Upper lobe of right lung (tissue), 1 donor: ENCODE measurements at regions not wholly inside any gene's neighbourhood (a gene's known extent, or its start where the extent isn't known, plus 50 kb on each side); places are given as distances from the start of the nearest gene placed in this dataset.
"Not testable (repeated sequence)": the region's sequence is repeated elsewhere in the genome, so short reads cannot be mapped to it uniquely, and the experiment has no call there.

Experiments used
- ATAC-seq: fragments of 200-7000 bp; cut with Tn5 transposase; one replicate; pipeline ENCODE4 v1.9.1; 2020; ENCODE audit warnings: mild to moderate bottlenecking, moderate library complexity
- DNase-seq: peaks from one replicate; pipeline ENCODE4 v3.0.0-alpha.2; 2020
- H3K27ac ChIP-seq: fragments of 200-600 bp; one replicate; pipeline ENCODE4 v1.8.0; 2022
- H3K27me3 ChIP-seq: fragments of 200-600 bp; one replicate; pipeline ENCODE4 v1.8.0; 2022; ENCODE audit warnings: mild to moderate bottlenecking
- H3K36me3 ChIP-seq: fragments of 200-600 bp; one replicate; pipeline ENCODE4 v1.8.0; 2022
- H3K4me1 ChIP-seq: fragments of 200-600 bp; one replicate; pipeline ENCODE4 v1.8.0; 2022
- H3K4me3 ChIP-seq: fragments of 200-600 bp; one replicate; pipeline ENCODE4 v1.8.0; 2022; ENCODE audit warnings: mild to moderate bottlenecking
- H3K9me3 ChIP-seq: fragments of 200-600 bp; one replicate; pipeline ENCODE4 v1.8.0; 2022
- intact Hi-C: fragments of 100-400 bp; cut with DNase I; formaldehyde crosslinking; loops from one replicate; pipeline ENCODE4 v1.11.0; 2022
- TF ChIP-seq, protein P1 (sequence below): fragments of 200-600 bp; IDR thresholded peaks from one replicate; pipeline ENCODE4 v1.8.0; 2022; ENCODE audit warnings: antibody characterized with exemption
- donor health status: DM: no; HTN: yes; CAD: no; lungs with severe emphysema.

DNA sequence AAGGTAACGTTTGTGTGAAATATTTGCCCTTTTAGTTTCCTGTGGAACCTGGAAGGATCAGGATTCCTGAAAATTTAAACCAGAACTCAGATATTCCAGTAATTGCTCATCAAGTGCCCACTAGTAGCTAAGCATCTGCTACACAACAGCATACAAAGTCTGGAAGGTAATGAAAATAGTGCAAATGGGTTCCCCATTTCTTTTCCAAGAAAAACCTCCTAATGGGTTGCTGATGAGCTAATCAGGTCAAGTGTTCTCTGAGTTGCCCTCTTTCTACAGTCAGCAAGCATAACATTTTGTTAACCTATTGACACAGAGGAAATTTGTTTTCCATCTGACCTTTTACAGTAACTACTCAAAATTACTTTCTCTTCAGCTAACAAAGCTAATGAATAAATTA is 83.6 kb upstream of the PMCH start:
- intact Hi-C loops: no loop called here
- ATAC-seq: peak; percentile 60
- TF ChIP-seq, protein P1, sequence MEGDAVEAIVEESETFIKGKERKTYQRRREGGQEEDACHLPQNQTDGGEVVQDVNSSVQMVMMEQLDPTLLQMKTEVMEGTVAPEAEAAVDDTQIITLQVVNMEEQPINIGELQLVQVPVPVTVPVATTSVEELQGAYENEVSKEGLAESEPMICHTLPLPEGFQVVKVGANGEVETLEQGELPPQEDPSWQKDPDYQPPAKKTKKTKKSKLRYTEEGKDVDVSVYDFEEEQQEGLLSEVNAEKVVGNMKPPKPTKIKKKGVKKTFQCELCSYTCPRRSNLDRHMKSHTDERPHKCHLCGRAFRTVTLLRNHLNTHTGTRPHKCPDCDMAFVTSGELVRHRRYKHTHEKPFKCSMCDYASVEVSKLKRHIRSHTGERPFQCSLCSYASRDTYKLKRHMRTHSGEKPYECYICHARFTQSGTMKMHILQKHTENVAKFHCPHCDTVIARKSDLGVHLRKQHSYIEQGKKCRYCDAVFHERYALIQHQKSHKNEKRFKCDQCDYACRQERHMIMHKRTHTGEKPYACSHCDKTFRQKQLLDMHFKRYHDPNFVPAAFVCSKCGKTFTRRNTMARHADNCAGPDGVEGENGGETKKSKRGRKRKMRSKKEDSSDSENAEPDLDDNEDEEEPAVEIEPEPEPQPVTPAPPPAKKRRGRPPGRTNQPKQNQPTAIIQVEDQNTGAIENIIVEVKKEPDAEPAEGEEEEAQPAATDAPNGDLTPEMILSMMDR: no peak
- H3K27ac ChIP-seq: no peak overlapping the region
- no peaks in the 10 kb centered on the region for H3K4me1 ChIP-seq
- no peaks in the 10 kb centered on the region for H3K27me3 ChIP-seq
- H3K9me3 ChIP-seq: no peaks in the 10 kb centered on the region
- H3K36me3 ChIP-seq: no peaks in the 10 kb centered on the region
- DNase-seq: no peak
- no peak overlapping the region for H3K4me3 ChIP-seq

DNA sequence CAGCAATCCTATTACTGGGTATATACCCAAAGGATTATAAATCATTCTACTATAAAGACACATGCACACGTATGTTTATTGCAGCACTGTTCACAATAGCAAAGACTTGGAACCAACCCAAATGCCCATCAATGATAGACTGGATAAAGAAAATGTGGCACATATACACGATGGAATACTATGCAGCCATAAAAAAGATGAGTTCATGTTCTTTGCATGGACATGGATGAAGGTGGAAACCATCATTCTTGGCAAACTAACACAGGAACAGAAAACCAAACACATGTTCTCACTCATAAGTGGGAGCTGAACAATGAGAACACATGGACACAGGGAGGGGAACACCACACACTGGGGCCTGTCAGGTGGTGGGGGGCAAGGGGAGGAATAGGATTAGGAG is 58.1 kb upstream of the PMCH start:
- H3K9me3 ChIP-seq, ATAC-seq, DNase-seq, H3K4me3 ChIP-seq, intact Hi-C loops, H3K27me3 ChIP-seq, H3K36me3 ChIP-seq, H3K4me1 ChIP-seq, H3K27ac ChIP-seq: not testable (repeated sequence)

DNA sequence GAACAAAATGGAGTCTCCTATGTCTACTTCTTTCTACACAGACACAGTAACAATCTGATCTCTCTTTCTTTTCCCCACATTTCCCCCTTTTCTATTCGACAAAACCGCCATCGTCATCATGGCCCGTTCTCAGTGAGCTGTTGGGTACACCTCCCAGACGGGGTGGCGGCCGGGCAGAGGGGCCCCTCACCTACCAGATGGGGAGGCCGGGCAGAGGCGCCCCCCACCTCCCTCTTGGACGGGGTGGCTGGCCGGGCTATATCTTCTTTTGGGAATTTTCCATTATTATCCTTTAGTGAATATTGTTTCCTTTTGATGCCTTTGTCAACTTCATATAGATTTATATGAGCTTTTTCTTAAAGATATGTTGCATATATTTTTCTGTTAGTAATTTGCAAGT is 53.4 kb upstream of the PMCH start:
- H3K4me1 ChIP-seq, H3K36me3 ChIP-seq, H3K4me3 ChIP-seq, H3K27me3 ChIP-seq, ATAC-seq, DNase-seq, H3K27ac ChIP-seq, intact Hi-C loops, H3K9me3 ChIP-seq: not testable (repeated sequence)

DNA sequence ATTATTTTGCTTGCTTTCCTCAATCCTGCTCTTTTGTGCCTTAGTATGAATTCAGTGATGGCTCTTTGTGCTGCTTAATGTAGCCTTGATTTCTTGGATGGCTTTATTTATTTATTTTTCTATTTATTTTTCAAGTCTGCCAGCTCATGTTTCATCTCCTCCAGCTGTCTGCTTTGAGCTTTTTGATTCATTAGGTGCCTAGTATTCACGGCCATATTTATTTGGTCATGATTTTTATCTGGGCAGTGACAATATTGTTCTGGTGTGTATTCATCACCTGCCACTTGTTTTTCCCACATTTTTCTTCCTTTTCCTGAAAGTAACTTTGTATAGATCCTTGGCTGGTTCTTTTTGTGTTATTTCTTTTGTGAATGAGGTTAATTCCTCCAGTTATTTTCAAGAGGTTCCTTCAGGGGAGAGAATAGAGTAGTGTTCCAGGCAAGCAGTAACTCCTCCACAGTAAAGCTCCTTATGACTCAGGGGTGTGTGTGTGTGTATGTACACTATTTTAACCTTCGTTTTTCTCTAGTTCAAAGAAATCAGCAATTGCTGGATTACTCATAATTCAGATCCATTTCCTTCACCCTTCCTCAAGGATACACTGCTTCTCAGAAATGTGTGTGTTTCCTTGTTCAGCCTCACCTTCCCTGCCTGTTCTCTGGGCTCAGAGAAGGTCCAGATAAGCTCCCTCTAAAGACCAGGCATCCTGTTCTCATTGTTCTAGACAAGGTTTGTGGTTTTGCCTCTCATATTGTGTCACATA is 51.6 kb upstream of the PMCH start:
- no peaks in the 10 kb centered on the region for H3K36me3 ChIP-seq
- H3K27ac ChIP-seq: no peak overlapping the region
- no peaks in the 10 kb centered on the region for H3K27me3 ChIP-seq
- H3K4me3 ChIP-seq: no peak overlapping the region
- intact Hi-C loops: no loop called here
- ATAC-seq (no peak), DNase-seq (no peak)
- H3K4me1 ChIP-seq: no peaks in the 10 kb centered on the region
- TF ChIP-seq, protein P1: no peak
- H3K9me3 ChIP-seq: no peaks in the 10 kb centered on the region
